Activated T-helper 1 cell treated with anti-CD3 and anti-CD28 coated beads, Interleukin-2, amount 50 U/mL, for 16 hours (primary cell): ENCODE measurements at regions not wholly inside any gene's neighbourhood (a gene's known extent, or its start where the extent isn't known, plus 50 kb on each side); places are given as distances from the start of the nearest gene placed in this dataset.
"Not testable (repeated sequence)": the region's sequence is repeated elsewhere in the genome, so short reads cannot be mapped to it uniquely, and the experiment has no call there.

Experiments used
- DNase-seq, 2 donors: peaks; one replicate each; pipeline ENCODE4 v3.0.0-alpha.2; 2020; ENCODE audit warnings: low read depth in 1 of 2, low spot score in 1 of 2

DNA sequence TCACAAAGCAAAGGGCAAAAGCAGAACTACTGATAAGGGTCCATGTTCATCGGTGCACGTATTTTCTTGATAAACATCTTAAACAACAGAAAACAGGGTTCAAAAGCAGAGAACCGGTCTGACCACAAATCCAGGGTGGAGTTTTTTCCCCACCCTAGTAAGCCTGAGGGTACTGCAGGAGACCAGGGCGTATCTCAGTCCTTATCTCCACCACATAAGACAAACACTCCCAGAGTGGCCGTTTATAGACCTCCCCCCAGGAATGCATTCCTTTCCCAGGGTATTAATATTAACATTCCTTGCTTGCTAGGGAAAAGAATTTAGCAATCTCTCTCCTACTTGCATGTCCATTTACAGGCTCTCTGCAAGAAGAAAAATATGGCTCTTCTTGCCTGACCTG, 567.9 kb upstream of the HS3ST1 start:
- not testable (repeated sequence) for DNase-seq

DNA sequence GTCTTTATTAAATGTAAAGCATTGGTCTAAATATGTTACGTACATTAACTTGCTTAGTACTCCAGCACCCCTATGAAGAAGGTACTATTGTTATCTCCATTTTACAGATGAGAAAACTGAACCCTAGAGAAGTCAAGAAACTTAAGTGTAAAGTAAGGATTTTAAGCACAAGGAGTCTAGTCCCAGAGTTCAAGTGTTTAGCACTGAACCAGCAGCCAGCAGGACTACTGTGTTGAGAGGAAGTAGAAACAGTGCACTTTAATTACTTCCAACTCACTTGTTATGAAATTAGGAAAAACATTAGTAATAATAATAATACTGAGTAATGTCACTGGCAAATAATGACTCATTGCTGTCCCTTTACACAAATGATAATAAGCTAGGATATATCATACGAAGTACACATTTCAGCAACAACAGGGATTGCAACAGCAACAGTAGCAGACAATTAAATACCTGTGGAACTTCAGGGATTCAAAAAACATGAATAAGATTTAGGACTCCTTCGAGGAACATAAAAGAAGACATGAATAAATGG, 548.1 kb upstream of the HS3ST1 start:
- no peak for DNase-seq

DNA sequence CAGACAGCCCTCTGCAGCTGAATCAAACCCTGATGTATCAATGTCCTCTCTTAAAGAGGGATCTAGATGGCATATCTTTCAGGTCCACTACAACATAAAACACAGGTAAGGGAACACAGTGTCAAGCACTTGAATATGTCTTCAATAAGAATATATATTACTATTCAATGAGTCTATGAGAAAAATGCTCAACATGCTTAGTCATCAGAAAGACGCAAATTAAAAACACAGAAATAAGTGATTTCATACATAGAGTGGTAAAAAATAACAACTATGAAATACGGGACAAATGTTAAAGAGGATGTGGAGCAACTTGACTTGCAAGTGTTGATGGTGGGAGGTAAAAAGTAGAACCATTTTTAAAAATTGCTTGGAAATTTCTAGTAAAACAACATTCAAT, 544.6 kb upstream of the HS3ST1 start:
- no peak for DNase-seq

DNA sequence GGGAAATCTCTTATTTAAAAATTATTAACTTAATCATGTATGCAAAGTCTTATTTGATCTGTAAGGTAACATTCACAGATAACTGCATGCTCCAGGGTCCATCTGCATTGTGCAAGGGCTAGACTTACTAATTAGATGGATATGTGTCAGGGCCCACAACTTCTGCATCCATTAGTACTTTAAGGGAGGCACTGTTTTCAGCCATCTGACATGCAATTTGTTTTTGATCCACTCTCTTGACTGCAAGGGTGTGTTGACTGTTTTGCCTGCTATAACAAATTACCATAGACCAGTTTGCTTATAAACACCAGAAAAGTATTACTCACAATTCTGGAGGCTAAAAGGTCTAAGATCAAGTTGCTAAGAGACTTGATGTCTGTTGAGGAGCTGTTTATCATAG, 542.1 kb upstream of the HS3ST1 start:
- DNase-seq: no peak

- DNase-seq: no peak
These were observed 538.1 kb upstream of the HS3ST1 start for GRCh38 chr4:11966782-11967181.

GRCh38 chr4:11954093-11954492, 525.4 kb upstream of the HS3ST1 start:
- DNase-seq: no peak

- no peak for DNase-seq
These were observed 520.7 kb upstream of the HS3ST1 start for GRCh38 chr4:11949355-11949754.

DNA sequence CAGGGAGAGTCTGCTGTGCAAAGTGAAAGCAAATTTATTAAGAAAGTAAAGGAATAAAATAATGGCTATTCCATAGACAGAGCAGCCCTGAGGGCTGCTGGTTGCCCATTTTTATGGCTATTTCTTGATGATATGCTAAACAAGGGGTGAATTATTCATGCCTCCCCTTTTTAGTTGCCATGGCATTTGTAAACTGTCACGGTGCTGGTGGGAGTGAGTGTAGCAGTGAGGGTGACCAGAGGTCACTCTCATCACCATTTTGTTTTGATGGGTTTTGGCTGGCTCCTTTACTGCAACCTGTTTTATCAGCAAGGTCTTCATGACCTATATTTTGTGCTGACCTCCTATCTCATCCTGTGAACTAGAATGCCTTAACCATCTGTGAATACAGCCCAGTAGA, 518.9 kb upstream of the HS3ST1 start:
- not testable (repeated sequence) for DNase-seq

DNA sequence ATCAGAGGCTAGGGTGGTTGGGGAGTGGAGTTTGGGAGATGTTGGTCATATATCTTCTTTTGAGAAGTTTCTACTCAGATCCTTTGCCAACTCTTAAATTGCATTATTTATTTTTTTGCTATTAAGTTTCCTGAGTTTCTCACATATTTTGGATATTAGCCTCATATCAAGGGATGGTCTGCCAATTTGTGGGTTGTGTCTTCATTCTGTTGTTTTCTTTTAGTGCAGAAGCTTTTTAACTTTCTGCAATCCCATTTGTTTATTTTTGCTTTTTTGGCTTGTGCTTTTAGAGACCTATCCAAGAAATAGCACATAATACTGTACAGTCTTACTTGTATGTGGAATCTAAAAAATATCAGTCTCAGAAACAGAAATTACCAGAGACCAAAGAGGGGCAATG, 509.2 kb upstream of the HS3ST1 start:
- no peak for DNase-seq

DNA sequence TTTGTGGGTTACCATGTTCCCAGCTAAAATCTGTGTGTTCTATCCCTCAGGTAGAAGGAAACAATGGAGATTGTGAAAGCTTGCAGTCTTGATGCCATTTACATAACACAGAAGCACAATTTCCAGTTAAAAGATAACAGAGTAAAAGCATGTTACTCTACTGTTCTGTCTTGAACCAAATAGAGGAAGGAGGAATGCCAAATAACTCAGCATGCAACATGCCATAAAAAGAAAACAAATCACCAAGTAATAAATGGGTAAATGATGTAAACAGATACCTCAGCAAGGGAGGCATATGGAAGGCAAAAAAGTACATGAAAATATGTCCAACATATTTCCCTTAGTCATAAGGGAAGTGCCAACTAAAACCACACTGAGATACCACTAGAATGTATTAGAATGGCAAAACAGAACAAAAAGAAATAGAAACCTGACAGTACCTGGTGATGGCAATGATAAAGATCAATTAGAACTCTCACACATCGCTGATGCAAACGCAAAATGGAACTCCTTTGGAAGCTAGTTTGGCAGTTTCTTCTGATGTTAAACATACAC, 502.6 kb upstream of the HS3ST1 start:
- DNase-seq: no peak

DNA sequence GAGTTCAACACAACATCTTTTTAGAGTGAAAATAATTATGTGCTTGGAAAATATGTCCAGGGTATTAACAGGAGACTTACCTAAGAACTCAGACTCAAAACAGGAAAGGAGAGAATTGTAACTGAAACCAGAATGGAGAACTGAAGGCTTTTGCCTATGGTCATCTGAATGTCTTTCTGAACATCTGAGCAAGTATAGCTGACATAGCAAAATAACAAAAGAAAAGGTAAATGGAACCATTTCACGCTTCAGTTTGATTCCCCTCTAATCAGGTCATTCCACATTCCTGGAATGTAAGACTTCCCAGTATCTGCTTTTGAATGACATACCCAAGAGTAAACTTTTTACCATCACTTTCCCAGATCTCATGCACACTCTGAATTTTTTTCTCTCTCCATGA, 500.4 kb upstream of the HS3ST1 start:
- DNase-seq: no peak

GRCh38 chr4:11919316-11919715, 490.6 kb upstream of the HS3ST1 start:
- no peak for DNase-seq

GRCh38 chr4:11914406-11914805, 485.7 kb upstream of the HS3ST1 start:
- DNase-seq: no peak

DNA sequence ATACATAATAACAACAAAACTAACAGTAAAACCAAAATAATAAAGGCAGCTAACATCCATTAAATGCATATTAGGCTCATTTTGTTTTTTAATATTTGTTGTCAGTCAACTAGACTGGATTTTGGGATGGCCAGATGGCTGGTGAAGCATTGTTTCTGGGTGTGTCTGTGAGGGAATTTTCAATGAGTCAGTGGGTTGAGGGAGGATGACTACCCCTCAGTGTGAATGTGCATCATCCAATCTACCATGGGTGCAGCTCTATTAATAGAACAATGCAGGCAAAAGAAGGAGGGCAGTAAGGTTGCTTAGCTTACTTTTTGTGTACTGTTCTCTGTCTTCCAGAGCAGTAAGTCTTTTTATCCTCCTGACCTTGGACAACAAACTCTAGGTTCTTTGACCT, 484.2 kb upstream of the HS3ST1 start:
- no peak for DNase-seq

DNA sequence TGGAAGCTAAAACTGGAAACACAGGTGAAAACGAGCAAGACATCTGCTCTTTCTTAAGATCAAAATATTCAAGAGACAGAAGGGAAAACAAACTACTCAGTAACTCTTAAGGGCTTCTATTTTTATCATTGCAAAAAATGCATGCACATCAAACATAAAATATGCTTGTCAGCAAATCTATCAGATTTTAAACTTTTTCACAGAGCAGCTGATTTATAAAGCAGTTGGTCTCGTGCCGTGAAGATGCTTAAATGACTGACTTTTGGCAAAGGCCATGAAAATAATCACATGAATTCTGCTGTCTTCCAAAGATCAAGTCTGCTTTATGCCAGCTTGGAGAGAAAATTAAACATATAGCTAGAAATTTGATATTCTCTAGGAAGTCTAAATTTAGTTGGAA, 482.1 kb upstream of the HS3ST1 start:
- no peak for DNase-seq

DNA sequence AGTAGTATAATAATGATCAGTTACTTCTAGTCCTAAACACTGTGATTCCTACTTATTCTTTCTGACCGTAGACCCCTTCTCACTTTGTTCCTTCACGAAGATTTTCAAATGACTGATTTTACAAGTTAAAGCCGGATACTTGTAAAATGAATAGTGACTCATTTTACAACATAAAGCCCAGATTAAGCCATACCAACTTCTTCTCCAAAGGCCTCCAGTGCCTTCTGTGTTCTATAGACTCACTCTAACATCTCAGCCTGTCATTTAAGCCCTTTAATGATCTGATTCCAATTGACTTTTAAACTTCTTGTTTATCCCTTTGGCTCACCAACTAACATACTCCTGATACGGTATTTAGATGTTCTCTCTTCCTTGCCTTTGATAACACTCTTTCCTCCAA, 480.0 kb upstream of the HS3ST1 start:
- no peak for DNase-seq

DNA sequence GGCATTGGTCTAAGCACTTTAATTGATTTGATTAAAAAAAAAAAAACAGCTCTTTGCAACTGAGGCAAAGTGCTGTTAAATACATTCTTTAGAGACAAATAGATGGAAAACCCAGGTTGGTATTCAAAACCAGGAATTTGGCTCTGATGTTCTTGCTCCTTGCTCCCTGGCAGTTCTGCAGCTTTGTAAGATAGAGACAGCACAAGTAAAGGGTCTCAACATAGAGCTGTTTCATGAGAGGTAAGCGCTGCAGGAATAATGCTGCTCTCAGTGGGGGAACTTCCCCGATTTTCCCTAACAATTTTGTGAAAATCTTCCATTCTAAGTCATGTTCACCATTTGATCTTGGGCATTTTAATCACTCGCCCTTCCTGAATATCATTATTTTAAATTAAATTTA, 479.5 kb upstream of the HS3ST1 start:
- no peak for DNase-seq

DNA sequence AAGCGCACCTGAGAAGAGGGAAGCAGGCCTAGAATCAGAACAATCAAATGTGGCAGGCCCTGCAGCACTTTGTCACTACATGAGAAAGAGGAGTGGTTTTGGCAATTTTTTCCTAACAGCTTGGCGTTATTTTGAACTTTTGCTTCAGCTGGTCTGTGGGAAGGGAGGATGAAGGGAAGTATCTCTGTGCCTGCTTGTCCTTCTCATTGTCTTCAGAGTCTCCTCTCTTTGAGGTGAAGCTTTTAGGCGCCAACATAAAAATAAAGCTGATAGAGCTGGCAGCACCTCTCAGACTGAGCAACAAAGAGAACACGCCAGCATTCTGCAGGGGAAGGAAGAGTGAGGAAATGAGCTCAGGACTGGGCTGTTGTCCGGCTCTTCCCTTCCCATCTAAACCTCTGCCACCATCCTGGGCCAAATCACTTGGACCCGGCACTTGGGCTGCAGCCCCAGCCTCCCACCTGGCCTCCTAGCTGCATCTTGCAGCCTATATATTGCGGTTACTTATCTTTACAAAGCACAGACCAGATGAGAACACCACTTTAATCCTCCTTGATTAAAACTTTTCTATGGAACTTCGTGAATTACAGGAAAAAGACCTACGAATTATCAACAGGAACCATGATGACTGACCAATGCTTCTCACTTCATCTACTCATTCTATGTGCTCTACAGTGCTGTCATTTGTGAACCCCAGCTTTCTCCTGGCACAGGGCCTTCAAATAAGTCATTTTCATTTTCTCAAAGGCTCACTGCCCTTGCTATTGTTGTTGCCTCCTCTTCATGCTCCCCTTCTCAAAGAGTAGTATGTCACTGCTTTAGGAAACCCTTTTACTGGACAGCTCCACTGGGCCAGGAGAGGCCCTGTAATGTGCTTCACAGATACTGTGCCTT, 476.4 kb upstream of the HS3ST1 start:
- DNase-seq: no peak

GRCh38 chr4:11904117-11904535, 475.4 kb upstream of the HS3ST1 start:
- DNase-seq: no peak

DNA sequence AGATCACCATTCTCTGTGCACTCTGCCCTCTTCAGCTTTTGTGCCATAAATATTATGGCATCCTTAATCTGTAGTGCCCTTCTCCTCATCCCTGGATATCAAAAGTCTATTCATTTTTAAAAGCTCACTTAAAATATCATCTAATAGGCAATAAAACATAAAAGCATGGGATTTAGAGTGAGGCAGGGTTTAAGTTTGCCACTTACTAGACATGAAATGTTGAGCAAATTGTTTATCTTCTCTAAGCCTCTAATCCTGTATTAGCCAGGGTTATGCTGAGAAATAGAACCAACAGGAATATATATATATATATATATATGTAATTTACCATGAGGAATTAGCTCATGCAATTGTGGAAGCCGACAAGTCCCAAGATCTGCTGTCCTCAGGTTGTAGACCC, 472.4 kb upstream of the HS3ST1 start:
- DNase-seq: no peak

DNA sequence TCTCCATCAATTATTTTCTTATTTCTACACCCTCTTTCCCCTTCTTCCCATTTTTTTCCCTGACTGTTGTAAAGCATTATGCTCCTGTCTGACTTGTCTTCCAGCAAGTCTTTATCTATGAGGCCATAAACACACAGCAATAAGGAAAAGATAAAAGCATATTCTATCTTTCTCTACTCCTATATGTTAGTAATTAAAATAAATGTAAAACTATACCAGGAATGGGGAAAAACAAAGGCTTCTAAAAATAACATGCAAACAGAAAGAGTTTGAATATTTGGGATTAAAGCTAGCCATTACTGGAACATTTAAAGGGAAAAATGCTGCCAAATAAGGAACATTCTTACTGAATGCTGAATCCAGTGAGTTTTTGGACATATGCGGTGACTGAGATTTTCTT, 471.7 kb upstream of the HS3ST1 start:
- no peak for DNase-seq

GRCh38 chr4:11898796-11899195, 470.1 kb upstream of the HS3ST1 start:
- DNase-seq: no peak

DNA sequence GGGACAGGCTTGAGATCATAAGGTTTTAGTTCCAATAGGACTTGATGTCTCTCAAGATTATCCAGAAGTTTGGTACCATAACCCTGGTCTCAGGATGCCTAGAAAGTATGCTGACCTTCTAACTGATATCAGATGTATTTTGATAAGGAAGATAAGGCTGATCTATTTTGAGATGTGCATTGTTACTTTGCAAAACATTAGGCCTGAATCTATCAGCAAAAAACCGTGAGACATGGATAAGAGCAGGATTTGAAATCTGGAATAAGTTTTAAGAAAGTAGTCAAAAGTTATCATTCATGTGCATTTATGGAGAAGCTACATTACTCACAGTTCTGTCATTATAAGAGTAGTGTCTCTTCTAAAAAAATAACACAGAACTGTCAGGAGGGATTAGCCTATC, 467.1 kb upstream of the HS3ST1 start:
- DNase-seq: no peak
